Activated CD4-positive, alpha-beta T cell treated with anti-CD3 and anti-CD28 coated beads for 24 hours (primary cell): ENCODE measurements at regions not wholly inside any gene's neighbourhood (a gene's known extent, or its start where the extent isn't known, plus 50 kb on each side); places are given as distances from the start of the nearest gene placed in this dataset.
"Not testable (repeated sequence)": the region's sequence is repeated elsewhere in the genome, so short reads cannot be mapped to it uniquely, and the experiment has no call there.

ENCODE experiments used
- DNase-seq, 2 donors: peaks; one replicate each; pipeline ENCODE4 v3.0.0-alpha.2; 2020; ENCODE audit warnings: low read depth in 2 of 2

DNA sequence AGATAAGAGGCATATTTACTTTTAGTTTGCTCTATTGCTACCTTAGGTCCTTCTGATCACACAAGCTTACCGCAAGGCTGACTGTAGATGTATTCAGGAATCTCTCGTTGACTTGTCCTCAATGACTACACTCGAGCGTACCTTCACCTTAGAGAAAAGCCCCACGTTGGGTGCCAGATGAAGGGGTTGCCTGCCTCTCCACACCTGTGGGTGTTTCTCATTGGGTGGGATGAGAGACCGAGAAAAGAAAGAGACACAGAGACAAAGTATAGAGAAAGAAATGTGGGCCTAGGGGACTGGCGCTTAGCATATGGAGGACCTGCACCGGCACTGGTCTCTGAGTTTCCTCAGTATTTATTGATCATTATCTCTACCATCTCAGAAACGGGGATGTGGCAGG is 51.8 kb downstream of the ASCL4 start:
- no peak for DNase-seq

DNA sequence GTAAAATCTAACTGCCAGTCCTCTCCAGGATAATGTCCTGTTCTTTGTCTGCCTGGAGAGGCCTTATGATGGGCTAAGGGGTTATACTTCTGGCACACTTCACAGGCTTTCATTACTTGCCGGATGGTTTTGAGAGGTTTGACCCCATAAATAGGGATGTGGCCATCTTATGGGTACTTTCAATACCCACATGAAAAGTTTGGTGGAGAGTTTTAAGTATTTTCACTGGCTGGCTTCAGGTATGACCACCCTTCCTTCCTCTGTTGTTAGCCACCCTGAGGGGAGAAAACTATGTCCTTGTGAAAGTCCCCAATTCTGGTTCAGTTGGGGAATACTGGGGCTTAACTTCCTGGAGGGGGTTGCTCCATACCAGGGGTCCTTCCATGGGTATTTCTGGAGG is 54.8 kb downstream of the ASCL4 start:
- DNase-seq, result no peak

DNA sequence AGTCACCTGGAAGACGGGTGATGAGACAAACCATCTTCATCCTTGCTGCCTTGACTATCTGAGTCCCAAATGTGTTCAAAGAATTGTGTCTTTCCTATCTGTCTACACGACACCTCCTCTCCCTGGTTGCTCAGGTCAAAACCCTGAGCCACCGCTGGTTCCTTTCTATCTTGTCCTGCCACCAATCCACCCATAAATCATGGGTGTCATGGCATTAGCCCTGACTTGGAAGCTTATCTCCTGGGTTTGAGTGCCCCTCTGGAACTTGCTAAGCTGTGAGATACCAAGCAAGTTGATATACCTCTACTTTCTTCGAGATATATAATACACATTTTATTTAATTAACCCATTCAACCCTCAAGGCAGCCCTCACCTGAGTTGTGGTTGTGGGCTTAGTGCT is 57.9 kb downstream of the ASCL4 start:
- no peak for DNase-seq

DNA sequence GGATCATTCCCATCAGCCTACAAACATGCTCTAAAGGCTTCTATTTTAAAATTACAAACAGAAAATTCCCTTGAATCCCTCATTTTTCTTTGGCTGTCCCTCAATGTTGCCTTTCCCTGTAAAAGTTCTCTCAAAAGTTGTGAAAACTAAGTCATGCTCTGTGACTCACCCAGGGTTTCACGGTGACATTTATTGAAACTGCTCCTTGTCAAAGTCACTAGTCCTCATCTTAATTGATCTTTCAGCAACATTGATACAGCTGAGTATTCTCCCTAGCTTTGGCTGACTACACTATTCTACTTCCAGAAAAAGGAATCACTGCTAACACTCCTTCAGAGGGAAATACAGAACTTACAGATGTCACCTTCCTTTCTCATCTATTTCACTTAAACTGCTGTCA is 65.7 kb downstream of the ASCL4 start:
- DNase-seq, result no peak

DNA sequence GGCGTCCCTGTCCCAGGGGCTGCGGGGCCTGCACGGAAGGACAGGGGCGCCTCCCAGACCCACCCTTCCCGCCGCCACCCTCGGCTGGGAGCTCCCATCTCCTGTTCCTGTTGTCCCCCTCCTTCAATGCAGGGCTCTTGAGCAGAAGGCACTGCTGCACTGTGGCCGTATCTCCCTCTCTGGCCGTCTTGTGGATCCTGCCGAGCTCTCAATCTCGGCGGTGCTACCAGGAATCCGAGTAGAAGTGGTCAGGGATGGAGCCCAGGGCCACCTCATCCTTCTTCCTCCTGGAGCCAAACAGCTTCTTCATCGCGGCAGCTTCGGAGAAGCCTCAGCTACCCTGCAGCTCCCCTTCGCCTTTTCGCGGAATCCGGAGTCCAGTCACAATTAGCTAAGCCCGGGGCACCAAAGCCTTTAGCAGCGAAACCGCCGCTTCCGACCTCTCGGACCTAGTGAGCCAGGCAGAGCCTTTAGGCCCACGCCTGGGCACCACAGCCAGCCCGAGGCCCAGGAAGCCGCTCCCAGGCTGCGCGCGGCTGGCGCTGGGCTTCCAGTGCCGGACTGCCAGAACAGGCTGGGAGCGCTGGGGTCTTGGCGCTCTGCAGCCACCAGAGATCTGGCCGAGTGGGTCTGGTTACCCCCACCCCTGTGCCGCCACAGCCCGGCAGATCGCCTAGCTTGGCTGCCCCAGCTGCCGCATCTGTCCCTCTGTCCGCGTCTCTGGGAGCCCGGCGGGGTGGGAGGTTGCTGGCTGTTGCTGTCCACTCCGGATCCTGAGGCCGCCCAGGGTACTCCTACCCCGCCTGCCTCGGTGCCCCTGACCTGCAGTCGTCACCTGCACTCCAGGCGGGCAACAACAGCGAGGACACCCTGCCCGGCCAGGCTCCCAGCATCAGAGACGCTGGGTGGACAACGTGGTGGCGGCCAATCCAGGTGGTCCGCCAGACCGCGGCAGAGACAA is 69.1 kb downstream of the ASCL4 start:
- no peak for DNase-seq

DNA sequence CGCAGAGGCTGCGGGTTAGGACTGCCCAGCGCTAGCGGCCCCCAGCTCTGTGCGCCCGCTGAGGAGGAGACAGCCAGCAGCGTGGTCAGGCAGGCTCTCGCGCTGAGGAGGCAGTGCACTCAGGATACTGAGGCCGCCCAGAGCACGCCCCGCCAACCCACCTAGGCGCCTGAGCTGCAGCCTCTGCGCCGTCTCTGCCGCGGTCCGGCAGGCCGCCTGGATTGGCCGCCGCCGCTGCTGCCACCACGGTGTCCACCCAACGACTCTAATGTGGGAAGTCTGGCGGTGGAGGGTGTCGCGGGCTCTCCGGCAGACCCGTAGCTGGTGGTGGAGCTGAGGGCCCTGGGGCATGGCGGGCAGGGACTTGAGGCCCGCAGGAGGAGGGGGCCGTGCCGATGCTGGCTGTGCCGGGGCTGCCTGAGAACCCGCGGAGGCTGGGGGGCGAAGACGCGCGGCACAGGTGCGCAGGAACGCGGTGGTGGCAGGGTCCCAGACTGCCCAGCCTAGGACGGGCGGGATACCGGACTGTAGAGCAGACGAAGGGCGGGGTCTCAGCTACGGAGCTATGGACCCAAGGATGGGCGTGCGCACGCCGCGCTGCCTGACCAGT is 69.9 kb downstream of the ASCL4 start:
- no peak for DNase-seq

DNA sequence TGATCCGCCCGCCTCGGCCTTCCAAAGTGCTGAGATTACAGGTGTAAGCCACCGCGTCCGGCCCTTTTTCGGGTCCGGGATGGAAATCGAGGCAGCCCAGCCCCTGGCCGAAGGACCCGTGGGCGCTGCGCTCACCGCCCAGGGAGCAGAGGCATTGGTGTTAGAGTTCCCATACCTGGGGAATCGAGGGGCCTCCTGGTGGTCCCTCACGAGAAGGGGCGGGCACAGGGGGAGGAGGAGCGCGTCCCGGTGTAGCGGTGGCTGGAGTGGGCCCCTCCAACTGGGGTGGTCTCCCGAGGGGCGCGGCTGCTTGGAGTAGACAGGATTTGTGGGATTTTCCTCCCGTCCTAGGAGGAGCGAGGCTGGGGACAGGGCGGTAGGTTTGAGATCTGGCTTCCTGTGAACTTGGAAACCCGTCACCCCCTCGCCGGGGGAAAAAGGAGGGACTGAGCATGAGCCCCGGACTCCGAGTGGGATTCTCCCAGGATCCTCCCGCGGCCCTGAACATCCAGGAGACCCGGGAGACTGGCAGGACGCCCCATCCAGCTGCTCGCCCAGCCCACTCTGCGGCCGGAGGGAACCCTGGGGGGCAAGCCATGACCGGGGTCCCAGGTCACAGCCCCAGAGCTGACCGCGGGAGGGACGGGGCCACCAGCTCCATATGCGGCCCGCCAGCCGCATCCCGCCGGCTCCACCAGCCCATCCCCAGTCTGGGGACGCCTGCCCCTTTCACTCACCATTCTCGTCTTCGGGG is 70.9 kb downstream of the ASCL4 start:
- DNase-seq, result no peak

DNA sequence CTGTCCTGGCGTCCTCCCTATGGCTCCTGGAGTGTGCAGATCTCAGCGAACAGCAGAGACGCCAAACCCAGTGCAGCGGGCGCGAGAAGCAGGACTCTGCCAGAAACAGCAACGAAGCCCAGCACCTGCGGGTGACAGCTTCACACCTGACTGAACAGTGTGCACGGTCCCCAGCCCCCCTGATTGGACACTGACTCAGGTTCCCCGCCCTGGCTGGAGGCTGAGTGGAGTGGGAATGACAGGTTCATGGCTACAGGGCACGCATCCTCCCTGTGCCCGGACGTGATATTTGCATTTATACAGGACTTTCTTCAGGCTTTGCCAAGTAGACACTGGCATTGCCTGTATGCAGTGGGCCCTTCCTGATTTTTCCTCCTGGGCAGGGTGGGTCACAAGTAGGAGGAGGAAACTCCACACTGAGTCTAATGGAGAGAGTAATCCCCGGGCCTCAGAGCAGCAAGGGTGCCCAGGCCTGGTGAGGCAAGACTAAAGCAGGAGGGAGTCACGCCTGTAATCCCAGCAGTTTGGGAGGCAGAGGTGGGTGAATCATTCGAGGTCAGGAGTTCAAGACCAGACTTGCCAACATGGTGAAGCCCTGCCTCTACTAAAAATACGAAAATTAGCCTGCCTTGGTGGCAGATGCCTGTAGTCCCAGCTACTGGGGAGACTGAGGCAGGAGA is 71.6 kb downstream of the ASCL4 start:
- DNase-seq, result no peak

DNA sequence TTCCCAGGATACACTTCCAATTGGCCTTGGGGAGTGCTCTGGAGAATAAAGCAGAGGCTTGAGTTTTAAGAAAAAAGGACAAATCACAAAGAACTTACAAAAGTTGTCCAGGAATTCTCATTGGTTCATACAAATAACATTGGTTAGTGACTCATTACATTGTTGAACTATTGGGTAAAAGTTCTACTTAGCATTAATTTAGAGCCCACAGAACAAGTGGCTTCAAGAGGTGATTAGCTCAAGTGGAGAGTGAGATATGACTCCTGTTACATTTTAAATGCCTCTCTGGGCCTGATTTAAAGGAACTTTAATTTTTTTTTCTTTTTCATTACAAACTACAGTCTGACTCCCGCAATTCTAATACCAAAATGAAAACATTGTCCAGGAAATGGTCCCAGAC is 72.9 kb downstream of the ASCL4 start:
- DNase-seq, result no peak

DNA sequence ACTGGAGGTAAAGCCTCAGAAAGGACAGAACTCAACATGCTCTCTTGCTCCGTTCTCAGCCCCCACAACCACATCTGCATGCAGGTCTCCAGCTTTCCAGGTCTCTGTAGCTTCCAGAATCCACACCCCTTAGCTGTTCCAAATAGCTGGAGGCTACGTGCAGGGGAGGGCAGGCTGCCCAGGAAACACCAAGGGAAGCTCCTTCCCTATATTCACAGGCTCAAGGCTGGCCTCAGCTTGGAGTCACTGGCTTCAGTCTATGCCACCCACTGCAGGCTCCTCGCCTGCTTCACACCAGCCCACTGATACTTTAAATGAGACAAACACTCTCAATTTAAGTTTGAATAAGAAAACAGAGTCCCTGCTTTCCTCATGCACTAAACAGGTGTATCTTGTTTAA is 73.3 kb downstream of the ASCL4 start:
- DNase-seq, result no peak

DNA sequence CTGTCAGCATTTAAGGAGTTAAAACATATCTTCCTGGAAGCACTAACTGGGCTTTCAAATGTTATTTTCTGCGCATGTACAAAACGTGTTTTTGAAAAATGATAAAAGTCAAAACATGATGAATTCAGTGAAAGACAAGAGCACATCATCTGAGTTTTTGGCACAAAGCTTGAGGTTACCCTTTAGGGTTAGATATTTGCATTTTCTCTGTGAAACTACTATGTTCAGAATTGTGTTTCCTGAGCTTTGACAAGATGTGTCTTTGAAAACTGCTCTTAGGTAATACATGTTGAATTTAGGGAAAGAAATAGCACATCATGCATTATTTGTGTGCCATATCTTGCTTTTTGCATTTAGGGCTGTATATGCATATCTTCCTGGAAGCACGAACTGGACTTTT is 79.0 kb downstream of the ASCL4 start:
- DNase-seq, result no peak

DNA sequence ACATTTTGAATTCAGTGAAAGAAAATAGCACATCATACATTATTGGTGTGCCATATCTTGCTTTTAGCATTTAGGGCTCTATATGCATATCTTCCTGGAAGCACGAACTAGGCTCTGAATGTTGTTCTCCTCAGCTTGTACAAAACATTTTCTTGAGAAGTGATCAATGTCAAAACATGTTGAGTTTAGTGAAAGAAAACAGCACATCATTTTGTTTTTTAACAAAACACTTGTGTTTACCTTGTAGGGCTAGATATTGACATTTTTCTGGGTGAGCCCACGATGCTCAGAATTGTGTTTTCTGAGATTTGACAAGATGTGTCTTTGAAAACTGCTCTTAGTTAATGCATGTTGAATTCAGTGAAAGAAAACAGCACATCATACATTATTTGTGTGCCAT is 81.0 kb downstream of the ASCL4 start:
- DNase-seq, result no peak

DNA sequence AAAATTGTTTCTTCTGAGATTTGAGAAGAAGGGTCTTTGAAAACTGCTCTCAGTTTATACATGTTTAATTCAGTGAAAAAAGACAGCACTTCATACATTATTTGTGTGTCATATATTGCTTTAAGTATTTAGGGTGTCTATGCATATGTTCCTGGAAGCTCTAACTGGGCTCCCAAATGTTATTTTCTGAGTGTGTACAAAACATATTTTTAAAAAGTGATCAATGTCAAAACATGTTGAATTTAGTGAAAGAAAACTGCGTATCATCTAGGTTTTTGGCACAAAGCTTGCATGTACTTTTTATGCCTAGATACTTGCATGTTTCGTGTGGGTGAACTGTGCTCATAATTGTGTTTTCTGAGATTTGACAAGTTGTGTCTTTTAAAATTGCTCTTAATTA is 81.6 kb downstream of the ASCL4 start:
- no peak for DNase-seq

DNA sequence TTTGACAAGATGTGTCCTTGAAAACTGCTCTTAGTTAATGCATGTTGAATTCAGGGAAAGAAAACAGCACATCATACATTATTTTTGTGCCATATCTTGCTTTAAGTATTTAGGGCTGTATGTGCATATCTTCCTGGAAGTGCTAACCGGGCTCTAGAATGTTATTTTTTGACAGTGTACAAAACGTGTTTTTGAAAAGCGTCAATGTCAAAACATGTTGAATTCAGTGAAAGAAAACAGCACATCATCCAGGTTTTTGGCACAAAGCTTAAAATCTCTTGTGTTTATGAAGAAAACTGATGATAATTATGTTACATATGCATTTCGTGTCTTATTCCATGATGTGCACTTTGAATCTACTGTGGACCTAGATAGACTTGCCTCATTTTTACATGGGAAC is 82.7 kb downstream of the ASCL4 start:
- no peak for DNase-seq

DNA sequence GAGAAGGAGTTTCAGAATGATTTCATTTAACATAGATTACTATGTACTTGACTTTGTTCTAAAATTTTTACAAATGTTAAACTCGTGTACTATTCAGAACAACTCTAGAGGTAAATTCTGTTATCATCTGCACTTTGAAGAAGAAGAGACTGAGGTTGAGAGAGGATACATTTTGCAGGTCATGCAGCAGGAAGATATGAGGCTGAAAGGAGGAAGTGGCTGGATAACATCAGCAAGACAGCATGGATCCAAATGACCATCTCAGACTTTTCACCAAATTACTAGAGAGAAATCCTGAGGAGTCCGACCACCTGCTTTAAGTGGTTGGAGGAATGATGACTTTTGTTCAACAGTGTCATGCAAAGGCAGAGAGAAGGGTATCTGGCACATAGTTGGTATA is 84.9 kb downstream of the ASCL4 start:
- no peak for DNase-seq

DNA sequence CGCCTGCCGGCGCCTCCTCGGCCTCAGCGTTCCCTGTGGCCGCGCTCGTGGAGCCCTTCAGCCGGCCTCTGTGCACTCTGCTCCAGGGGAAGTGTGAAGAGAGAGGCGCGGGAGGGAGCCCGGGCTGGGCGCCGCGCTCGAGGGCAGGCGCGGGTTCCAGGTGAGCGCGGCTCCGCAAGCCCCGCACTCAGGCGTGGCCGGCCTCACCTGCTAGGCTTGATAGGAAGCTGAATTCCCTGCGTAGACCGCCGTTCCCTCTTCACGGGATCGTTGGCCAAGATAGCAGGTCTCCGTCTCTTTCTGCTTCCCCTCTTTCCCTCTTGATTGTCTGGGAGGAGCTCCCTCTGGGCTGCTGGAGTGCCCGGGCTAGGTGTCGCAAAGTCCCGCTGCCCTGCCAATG is 89.7 kb downstream of the ASCL4 start:
- no peak for DNase-seq

DNA sequence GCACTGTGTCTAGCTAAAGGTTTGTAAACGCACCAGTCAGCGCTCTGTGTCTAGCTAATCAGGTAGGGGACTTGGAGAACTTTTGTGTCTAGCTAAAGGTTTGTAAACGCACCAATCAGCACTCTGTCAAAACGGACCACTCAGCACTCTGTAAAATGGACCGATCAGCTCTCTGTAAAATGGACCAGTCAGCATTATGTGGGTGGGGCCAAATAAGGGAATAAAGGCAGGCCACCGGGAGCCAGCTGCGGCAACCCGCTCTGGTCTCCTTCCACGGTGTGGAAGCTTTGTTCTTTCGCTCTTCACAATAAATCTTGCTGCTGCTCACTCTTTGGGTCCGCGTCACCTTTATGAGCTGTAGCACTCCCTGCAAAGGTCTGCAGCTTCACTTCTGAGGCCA is 90.2 kb downstream of the ASCL4 start:
- DNase-seq, result not testable (repeated sequence)

DNA sequence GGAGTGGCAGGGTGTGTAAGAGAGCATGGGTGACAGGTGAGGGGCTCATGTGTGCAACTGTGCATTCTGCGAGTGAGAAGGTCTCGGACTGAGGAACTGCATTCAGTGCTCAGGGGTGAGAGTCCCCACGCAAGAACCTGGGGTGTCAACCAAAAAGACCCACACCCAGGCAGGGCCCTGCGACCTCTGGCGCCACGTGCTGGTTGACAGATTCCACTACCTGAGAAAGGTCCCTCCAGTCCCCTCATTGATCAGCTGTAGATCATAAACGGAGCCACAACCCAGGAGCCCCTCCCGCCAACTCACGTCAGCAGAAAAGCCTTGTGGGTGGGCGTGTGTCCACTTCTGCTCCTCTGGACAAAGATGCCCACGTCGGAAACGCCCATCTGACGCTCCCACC is 98.7 kb downstream of the ASCL4 start:
- DNase-seq, result no peak

DNA sequence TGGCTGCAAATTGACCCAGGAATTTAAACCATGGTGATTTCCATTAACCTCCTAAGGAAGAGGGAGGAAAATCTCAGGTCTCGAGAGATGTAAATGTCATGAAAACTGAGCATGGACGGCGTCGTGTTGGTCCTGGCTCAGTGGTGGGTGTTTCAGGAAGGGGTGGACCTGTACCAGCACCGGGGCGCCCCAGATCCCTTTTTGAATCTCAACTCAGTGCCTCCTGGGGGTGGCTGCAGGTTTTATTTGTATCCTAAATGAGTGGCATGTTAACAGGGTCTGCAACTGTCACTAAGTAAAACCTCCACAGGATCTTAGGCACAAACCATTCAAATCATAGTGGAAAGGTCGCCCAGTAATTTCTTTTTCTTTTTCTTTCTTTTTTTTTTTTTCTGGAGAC is 101.3 kb downstream of the ASCL4 start:
- DNase-seq, result no peak

DNA sequence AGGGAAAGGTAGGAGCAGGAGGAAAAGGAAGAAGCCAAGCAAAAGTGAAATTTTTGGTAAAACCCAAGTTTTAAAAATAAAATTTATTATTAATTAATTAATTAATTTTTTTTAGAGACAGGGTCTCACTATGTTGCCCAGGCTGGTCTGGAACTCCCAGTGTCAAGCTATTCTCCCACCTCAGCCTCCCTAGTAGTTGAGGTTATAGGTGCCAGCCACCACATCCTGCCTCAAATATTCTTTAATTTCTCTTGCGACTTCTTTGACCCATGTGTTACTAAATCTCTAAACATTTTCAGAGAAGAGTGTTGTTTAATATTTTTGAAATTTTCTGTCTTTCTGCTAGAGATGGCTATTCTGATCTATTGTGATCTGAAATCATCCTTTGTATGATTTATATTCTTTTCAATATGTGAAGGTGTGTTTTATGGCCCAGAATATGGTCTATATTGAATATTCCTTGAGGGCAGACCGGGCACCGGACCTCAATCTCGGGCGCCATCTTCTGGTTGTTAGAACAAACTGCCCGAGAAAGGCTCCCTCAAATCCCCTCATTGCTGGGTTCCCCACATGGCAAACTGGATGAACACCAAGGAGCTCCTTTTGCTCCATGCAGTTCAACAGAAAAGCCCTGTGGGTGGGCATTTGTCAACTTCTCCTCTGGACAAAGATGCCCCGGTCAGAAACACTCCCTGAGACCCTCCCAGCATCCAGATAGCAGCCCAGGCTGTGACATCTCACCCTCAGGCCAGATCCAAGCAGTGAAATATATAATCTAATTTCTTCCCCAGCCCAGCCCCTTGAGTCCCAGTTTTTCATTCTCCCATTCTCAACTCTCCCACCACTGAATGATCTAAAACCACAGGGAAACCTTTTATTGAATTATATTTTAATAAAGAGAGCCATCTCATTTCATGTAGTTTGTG is 110.5 kb downstream of the ASCL4 start:
- DNase-seq, result peak in 1 of 2 donors; percentile 10

DNA sequence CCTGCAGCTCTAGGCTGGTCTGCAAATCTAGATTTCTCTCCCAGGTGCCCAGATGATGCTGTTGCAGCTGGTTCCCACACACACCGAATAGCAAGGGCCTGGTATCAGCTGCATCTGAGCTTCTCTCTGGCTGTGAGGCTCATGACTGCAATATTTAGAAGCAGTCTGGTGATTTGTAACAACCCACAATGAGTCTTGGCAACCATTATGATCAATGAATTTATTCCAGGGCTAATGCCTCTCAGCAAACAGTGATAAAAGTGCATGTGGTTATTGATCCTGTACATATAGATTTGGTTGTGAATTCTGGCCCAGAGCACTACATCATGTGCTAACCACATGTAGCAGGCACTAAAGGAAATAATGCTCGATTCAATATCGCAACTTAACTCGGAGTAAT is 114.3 kb downstream of the ASCL4 start:
- no peak for DNase-seq
